Hepatocyte (in vitro differentiated cells): ENCODE measurements at regions not wholly inside any gene's neighbourhood (a gene's known extent, or its start where the extent isn't known, plus 50 kb on each side); places are given as distances from the start of the nearest gene placed in this dataset.

Experiments used
- DNase-seq: peaks from one replicate; pipeline ENCODE4 v3.0.0-alpha.2; 2016; ENCODE audit warnings: low spot score
- H2AFZ ChIP-seq: fragments of 200-600 bp; sonication (generic); 2 replicates; pipeline ENCODE4 v1.6.0; 2016; ENCODE audit warnings: antibody characterized with exemption, mild to moderate bottlenecking
- H3K27ac ChIP-seq: fragments of 200-600 bp; sonication (generic); 2 replicates; pipeline ENCODE4 v1.5.1; 2016; ENCODE audit warnings: mild to moderate bottlenecking
- H3K27me3 ChIP-seq: fragments of 200-600 bp; sonication (generic); 2 replicates; pipeline ENCODE4 v1.6.1; 2016
- H3K36me3 ChIP-seq: fragments of 200-600 bp; sonication (generic); replicated peaks from 2 replicates; pipeline ENCODE4 v1.5.1; 2016; ENCODE audit warnings: low read depth; ENCODE audit not compliant: insufficient read depth
- H3K4me1 ChIP-seq: fragments of 200-600 bp; sonication (generic); 2 replicates; pipeline ENCODE4 v1.5.1; 2016; ENCODE audit warnings: mild to moderate bottlenecking, moderate library complexity; ENCODE audit not compliant: insufficient read depth
- H3K4me2 ChIP-seq: fragments of 200-600 bp; sonication (generic); 2 replicates; pipeline ENCODE4 v1.6.0; 2016
- H3K4me3 ChIP-seq: fragments of 200-600 bp; sonication (generic); 2 replicates; pipeline ENCODE4 v1.5.1; 2016; ENCODE audit warnings: mild to moderate bottlenecking
- H3K79me2 ChIP-seq: fragments of 200-600 bp; sonication (generic); 2 replicates; pipeline ENCODE4 v1.6.0; 2017; ENCODE audit warnings: mild to moderate bottlenecking
- H3K9me2 ChIP-seq: fragments of 200-600 bp; sonication (generic); replicated peaks from 2 replicates; pipeline ENCODE4 v1.6.0; 2017; ENCODE audit warnings: mild to moderate bottlenecking; ENCODE audit not compliant: insufficient read depth
- H3K9me3 ChIP-seq: fragments of 200-600 bp; sonication (generic); 2 replicates; pipeline ENCODE4 v1.5.1; 2016; ENCODE audit warnings: low read depth, mild to moderate bottlenecking
- H4K20me1 ChIP-seq: fragments of 200-600 bp; sonication (generic); 2 replicates; pipeline ENCODE4 v1.6.0; 2016; ENCODE audit warnings: mild to moderate bottlenecking; ENCODE audit not compliant: insufficient read depth, poor library complexity, severe bottlenecking
- EZH2 ChIP-seq: fragments of 200-600 bp; sonication (generic); IDR thresholded peaks from 2 replicates; pipeline ENCODE4 v1.6.1; 2016; ENCODE audit warnings: antibody characterized with exemption, mild to moderate bottlenecking, borderline replicate concordance
- EZH2phosphoT487 ChIP-seq: fragments of 200-600 bp; sonication (generic); IDR thresholded peaks from one replicate; pipeline ENCODE4 v1.6.1; 2018; ENCODE audit warnings: antibody characterized with exemption, mild to moderate bottlenecking, low read depth, moderate library complexity; ENCODE audit not compliant: unreplicated experiment, severe bottlenecking
- WGBS: methylation state at CpG from one replicate; pipeline ENCODE4 v1.1.6; 2016; ENCODE audit warnings: low lambda C conversion rate; ENCODE audit errors: missing lambda C conversion rate; 5-methylcytosine and 5-hydroxymethylcytosine counted together
- TF ChIP-seq, protein P1 (sequence below): fragments of 200-600 bp; sonication (generic); IDR thresholded peaks from 2 replicates; pipeline ENCODE4 v1.5.1; 2016; ENCODE audit warnings: antibody characterized with exemption, mild to moderate bottlenecking; ENCODE audit not compliant: poor library complexity

- DNase-seq, result no peak
- Histone ChIP-seq H3K9me2 (no peaks in the 10 kb centered on the region), H3K27me3 (no peaks in the 10 kb centered on the region), H4K20me1 (no peaks in the 10 kb centered on the region), H3K4me2 (no peak overlapping the region), H3K9me3 (no peaks in the 10 kb centered on the region), H2AFZ (no peak overlapping the region), H3K4me3 (no peak overlapping the region), H3K4me1 (peaks cover 11% of the 10 kb centered on the region), H3K27ac (no peak overlapping the region), H3K36me3 (no peaks in the 10 kb centered on the region), H3K79me2 (no peaks in the 10 kb centered on the region)
- TF ChIP-seq EZH2phosphoT487 (no peak), EZH2 (no peak)
- TF ChIP-seq, protein P1, sequence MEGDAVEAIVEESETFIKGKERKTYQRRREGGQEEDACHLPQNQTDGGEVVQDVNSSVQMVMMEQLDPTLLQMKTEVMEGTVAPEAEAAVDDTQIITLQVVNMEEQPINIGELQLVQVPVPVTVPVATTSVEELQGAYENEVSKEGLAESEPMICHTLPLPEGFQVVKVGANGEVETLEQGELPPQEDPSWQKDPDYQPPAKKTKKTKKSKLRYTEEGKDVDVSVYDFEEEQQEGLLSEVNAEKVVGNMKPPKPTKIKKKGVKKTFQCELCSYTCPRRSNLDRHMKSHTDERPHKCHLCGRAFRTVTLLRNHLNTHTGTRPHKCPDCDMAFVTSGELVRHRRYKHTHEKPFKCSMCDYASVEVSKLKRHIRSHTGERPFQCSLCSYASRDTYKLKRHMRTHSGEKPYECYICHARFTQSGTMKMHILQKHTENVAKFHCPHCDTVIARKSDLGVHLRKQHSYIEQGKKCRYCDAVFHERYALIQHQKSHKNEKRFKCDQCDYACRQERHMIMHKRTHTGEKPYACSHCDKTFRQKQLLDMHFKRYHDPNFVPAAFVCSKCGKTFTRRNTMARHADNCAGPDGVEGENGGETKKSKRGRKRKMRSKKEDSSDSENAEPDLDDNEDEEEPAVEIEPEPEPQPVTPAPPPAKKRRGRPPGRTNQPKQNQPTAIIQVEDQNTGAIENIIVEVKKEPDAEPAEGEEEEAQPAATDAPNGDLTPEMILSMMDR, result no peak
- whole genome bisulfite sequencing, result 99% methylated on average over 2 of the region's 2 CpGs
These were observed 486.0 kb upstream of the ADAMTS9 start for GRCh38 chr3:65173841-65174240.

DNA sequence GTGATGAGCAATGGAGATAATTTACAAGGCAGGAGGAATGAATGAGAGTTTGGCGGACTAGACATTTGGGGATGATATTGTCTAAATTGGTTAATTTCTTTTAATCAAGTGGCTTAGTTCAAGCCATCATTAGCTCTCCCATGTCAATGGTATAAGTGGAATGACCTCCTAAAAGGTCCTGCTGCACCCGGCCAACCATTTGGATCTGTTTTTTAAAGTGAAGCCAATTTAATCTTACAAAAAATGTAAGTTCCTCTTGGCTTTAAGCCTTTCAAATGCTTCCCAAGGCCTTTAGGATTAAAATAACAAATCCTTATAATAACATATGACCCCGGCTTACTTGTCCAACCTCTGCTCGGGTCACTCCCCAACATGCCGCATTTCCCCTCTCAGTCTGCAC is 484.4 kb upstream of the ADAMTS9 start:
- Histone ChIP-seq H4K20me1 (no peaks in the 10 kb centered on the region), H3K79me2 (no peaks in the 10 kb centered on the region), H3K4me3 (no peak overlapping the region), H3K27ac (no peak overlapping the region), H3K36me3 (no peaks in the 10 kb centered on the region), H3K4me2 (no peak overlapping the region), H3K4me1 (peaks cover 11% of the 10 kb centered on the region), H3K27me3 (no peaks in the 10 kb centered on the region), H3K9me3 (no peaks in the 10 kb centered on the region), H2AFZ (no peak overlapping the region), H3K9me2 (no peaks in the 10 kb centered on the region)
- no peak for DNase-seq
- 64% methylated on average over 5 of the region's 5 CpGs for WGBS
- TF ChIP-seq, protein P1, result no peak
- no peak for TF ChIP-seq EZH2
- no peak for TF ChIP-seq EZH2phosphoT487

- Histone ChIP-seq H3K4me2 (peak overlapping the region; percentile 18), H3K4me1 (peaks cover 11% of the 10 kb centered on the region), H3K36me3 (no peaks in the 10 kb centered on the region), H3K27ac (peak overlapping the region; percentile 58), H4K20me1 (no peaks in the 10 kb centered on the region), H3K79me2 (no peaks in the 10 kb centered on the region), H3K27me3 (no peaks in the 10 kb centered on the region), H3K4me3 (no peak overlapping the region), H3K9me2 (no peaks in the 10 kb centered on the region), H2AFZ (no peak overlapping the region), H3K9me3 (no peaks in the 10 kb centered on the region)
- no peak for TF ChIP-seq EZH2
- TF ChIP-seq, protein P1, result peak; percentile 55
- TF ChIP-seq EZH2phosphoT487, result no peak
- 40% methylated on average over 10 of the region's 10 CpGs for WGBS
- peak; percentile 76 for DNase-seq
These were observed 482.7 kb upstream of the ADAMTS9 start for GRCh38 chr3:65170390-65171042.
